SJCRH30 (cell line): ENCODE measurements at regions not wholly inside any gene's neighbourhood (a gene's known extent, or its start where the extent isn't known, plus 50 kb on each side); places are given as distances from the start of the nearest gene placed in this dataset.
A peak's percentile ranks its signal among the peaks of the same experiment; 100 is the strongest.

Source experiments
- DNase-seq, 2 experiments: peaks; one replicate each; pipeline ENCODE4 v3.0.0-alpha.2; 2015 to 2020
- H3K27ac ChIP-seq: fragments of 250-450 bp; sonication (Bioruptor Pico); 2 replicates; pipeline ENCODE4 v1.5.1; 2020; ENCODE audit warnings: mild to moderate bottlenecking, moderate library complexity
- H3K27me3 ChIP-seq: fragments of 250-450 bp; sonication (Bioruptor Pico); 2 replicates; pipeline ENCODE4 v1.5.1; 2020; ENCODE audit warnings: mild to moderate bottlenecking, moderate library complexity
- H3K36me3 ChIP-seq: fragments of 250-450 bp; sonication (Bioruptor Pico); 2 replicates; pipeline ENCODE4 v1.5.1; 2020; ENCODE audit warnings: mild to moderate bottlenecking, moderate library complexity
- H3K4me1 ChIP-seq: fragments of 250-450 bp; sonication (Bioruptor Pico); 2 replicates; pipeline ENCODE4 v1.5.1; 2020; ENCODE audit warnings: mild to moderate bottlenecking, moderate library complexity
- H3K4me3 ChIP-seq: fragments of 250-450 bp; sonication (Bioruptor Pico); 2 replicates; pipeline ENCODE4 v1.5.1; 2020; ENCODE audit warnings: mild to moderate bottlenecking, moderate library complexity
- H3K9me3 ChIP-seq: fragments of 250-450 bp; sonication (Bioruptor Pico); replicated peaks from 2 replicates; pipeline ENCODE4 v1.5.1; 2020; ENCODE audit warnings: mild to moderate bottlenecking, moderate library complexity

DNA sequence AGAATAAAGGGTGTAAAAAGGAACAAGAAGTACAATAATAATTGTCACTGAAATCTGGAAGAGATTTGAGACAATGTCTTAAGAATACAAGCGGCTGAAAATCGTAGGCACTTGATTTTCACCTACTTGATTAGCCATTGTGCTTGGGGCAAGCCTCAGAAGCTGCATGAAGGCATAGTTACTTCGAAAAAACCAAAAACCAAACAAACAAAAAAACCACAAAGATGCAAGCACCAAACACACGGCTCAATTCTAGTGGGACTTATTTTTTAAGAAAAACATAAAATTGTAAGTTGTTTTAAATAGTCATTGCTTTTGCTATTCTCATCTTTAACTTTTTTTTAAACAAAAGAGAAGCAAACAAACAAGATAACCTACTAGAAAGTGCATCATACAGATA, 235.6 kb downstream of the OGFRL1 start:
- H3K4me1 ChIP-seq, result peaks cover 14% of the 10 kb centered on the region
- H3K27ac ChIP-seq, result no peak overlapping the region
- no peaks in the 10 kb centered on the region for H3K27me3 ChIP-seq
- no peak overlapping the region for H3K4me3 ChIP-seq
- DNase-seq, result peak in 1 of 2 experiments; percentile 19
- H3K9me3 ChIP-seq, result no peaks in the 10 kb centered on the region
- no peaks in the 10 kb centered on the region for H3K36me3 ChIP-seq

DNA sequence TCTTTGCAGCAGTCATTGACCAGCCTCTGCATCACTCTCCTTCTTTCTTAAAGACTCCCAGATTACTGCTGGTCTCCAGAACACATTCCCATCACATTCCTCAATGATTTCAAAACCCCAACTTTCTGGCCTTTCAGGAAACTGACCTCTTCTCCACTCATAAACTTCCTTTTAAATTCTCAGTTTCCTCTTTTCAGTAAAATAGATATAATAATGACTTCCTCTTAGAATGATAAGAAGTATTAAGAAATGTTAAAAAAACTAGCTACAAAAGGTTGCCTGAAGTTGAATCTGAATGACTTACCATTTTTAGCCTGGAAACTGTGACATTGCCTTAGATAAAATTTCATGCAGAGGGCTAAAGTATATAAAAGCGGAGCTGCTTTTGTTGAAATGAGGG, 239.3 kb downstream of the OGFRL1 start:
- Histone ChIP-seq H3K27me3 (no peaks in the 10 kb centered on the region), H3K4me3 (no peak overlapping the region), H3K36me3 (no peaks in the 10 kb centered on the region), H3K27ac (no peak overlapping the region), H3K9me3 (no peaks in the 10 kb centered on the region), H3K4me1 (peaks cover 14% of the 10 kb centered on the region)
- DNase-seq, result no peak

DNA sequence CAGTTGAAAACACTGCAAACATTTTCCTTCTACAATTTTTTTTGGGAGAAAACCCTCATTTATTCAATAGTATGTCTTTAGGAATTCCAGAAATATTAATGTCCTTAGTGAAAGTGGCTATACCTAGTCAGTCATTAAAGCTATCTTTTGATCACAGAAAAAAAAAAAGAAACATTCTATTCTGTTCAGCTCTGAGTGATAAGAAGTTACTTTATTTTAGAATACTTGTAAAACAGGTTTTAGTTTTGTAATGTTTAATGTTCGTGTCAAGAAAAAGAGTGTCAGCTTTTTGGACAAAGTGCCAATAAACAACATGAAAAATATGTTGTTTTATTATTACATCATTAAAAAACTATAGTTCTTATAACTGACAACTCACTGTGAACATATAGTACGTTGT, 240.4 kb downstream of the OGFRL1 start:
- no peak overlapping the region for H3K27ac ChIP-seq
- no peaks in the 10 kb centered on the region for H3K27me3 ChIP-seq
- H3K9me3 ChIP-seq, result no peaks in the 10 kb centered on the region
- no peak for DNase-seq
- H3K4me3 ChIP-seq, result no peak overlapping the region
- no peaks in the 10 kb centered on the region for H3K36me3 ChIP-seq
- H3K4me1 ChIP-seq, result peaks cover 14% of the 10 kb centered on the region

DNA sequence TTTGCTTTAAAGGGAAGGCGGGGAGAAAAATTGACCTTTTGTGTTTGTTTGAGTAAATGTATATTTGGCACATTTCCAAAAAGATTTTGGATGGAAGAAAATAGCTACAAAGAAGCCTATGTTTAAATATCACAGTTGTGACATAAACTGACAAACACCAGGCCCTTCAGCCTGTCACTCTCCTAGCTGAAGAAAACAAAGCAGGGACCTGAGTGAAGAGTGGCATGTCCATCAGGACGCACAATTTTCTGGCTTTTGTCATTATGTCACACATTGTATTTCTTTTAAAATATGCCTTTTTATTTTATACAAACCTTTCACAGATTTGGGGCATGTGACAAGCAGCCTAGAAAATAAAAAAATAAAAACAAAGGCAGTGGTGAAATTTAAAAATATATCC, 241.2 kb downstream of the OGFRL1 start:
- H3K4me1 ChIP-seq, result peaks cover 9% of the 10 kb centered on the region; the same call in 1 of the 2 replicates
- no peaks in the 10 kb centered on the region for H3K27me3 ChIP-seq
- no peak overlapping the region for H3K4me3 ChIP-seq
- peak in 1 of 2 experiments; percentile 20 for DNase-seq
- no peaks in the 10 kb centered on the region for H3K9me3 ChIP-seq
- H3K36me3 ChIP-seq, result no peaks in the 10 kb centered on the region
- H3K27ac ChIP-seq, result no peak overlapping the region

DNA sequence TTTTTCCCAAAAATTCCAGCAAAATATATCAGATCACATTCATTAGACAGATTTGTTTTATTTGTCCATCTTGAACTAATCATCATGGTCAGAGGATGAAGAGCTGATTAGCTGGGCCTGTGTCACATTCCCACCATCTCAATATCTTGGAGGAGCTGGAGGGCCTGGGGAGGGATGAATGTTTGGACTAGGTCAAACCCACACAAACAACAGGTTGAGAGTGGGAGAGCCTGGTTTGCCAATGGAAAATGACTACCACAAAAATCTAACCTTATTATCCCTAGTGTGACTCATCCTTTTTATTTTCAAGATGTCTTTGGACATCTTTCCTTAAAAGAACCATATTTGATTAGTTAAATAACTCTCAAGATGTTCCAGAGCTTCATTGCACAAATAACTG, 242.4 kb downstream of the OGFRL1 start:
- peaks cover 6% of the 10 kb centered on the region; the same call in 1 of the 2 replicates for H3K4me1 ChIP-seq
- no peaks in the 10 kb centered on the region for H3K27me3 ChIP-seq
- H3K27ac ChIP-seq, result no peak overlapping the region
- no peaks in the 10 kb centered on the region for H3K36me3 ChIP-seq
- no peaks in the 10 kb centered on the region for H3K9me3 ChIP-seq
- no peak overlapping the region for H3K4me3 ChIP-seq
- DNase-seq, result no peak

GRCh38 chr6:71531841-71532240, 243.2 kb downstream of the OGFRL1 start:
- Histone ChIP-seq H3K27ac (no peak overlapping the region), H3K9me3 (no peaks in the 10 kb centered on the region), H3K4me1 (no peaks in the 10 kb centered on the region), H3K4me3 (no peak overlapping the region), H3K36me3 (no peaks in the 10 kb centered on the region), H3K27me3 (peaks cover 2% of the 10 kb centered on the region; the same call in 1 of the 2 replicates)
- DNase-seq, result no peak

DNA sequence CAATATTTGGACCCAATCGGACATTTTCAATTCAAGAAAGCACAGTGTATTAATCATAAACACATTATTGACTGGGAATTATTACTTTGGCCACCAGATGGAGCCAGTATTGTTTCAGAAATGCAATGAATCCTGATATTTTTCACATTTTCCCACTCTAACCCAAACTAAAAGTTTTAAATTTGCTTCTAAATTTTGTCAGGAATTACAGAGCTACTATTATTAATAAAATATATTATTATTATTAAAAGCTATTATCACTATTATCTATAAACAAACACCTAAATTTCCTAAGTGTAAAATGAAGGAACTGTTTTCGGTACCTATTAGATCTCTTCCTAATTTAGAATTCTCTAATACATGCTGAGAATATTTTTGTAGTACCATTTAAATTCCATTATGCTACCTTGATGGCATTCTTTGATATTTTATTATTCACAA, 245.3 kb downstream of the OGFRL1 start:
- Histone ChIP-seq H3K27ac (no peak overlapping the region), H3K4me3 (no peak overlapping the region), H3K4me1 (no peaks in the 10 kb centered on the region), H3K27me3 (peaks cover 2% of the 10 kb centered on the region; the same call in 1 of the 2 replicates), H3K36me3 (no peaks in the 10 kb centered on the region), H3K9me3 (no peaks in the 10 kb centered on the region)
- peak in 1 of 2 experiments; percentile 62 for DNase-seq

DNA sequence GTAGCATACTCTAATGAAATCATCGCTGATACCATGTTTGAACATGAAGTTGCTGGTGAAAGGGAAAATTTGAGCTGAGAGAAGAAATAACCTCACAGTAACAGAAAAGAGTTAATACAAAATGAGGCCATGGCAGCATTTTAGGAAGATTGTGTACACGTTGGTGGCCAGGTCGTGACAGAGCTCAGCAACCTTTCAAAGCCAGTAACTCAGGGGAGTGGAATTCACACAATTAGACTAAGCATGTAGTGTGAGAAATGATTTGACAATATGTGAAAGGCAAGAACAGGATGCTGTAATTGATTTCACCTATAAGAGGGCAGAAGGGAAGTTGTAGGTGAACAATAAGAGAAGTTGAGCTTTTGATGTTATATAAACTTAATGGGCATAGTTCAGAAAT, 246.3 kb downstream of the OGFRL1 start:
- H3K27me3 ChIP-seq, result peaks cover 2% of the 10 kb centered on the region; the same call in 1 of the 2 replicates
- H3K27ac ChIP-seq, result no peak overlapping the region
- H3K36me3 ChIP-seq, result no peaks in the 10 kb centered on the region
- no peak overlapping the region for H3K4me3 ChIP-seq
- no peaks in the 10 kb centered on the region for H3K4me1 ChIP-seq
- no peaks in the 10 kb centered on the region for H3K9me3 ChIP-seq
- DNase-seq, result no peak

DNA sequence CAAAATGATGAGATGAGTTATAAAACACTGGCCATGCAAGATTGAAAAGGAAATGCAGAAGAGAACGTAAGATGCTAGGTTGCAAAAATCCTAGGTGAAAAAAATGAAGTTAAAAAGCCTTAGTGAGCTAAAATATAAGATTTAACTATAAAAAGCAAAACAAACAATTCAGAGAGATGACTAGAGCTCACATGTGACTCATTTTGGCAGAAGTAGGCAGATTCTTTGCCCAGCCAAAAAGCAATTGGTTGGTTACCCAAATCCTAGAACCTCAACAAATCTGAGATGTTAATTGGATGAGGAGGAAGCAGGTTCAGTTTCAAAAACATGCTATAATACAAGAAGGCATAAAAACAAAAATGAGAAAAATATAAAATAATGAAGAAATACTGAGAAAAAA, 249.1 kb downstream of the OGFRL1 start:
- no peak for DNase-seq
- no peaks in the 10 kb centered on the region for H3K4me1 ChIP-seq
- peaks cover 2% of the 10 kb centered on the region; the same call in 1 of the 2 replicates for H3K27me3 ChIP-seq
- H3K36me3 ChIP-seq, result no peaks in the 10 kb centered on the region
- H3K27ac ChIP-seq, result no peak overlapping the region
- H3K9me3 ChIP-seq, result no peaks in the 10 kb centered on the region
- no peak overlapping the region for H3K4me3 ChIP-seq

DNA sequence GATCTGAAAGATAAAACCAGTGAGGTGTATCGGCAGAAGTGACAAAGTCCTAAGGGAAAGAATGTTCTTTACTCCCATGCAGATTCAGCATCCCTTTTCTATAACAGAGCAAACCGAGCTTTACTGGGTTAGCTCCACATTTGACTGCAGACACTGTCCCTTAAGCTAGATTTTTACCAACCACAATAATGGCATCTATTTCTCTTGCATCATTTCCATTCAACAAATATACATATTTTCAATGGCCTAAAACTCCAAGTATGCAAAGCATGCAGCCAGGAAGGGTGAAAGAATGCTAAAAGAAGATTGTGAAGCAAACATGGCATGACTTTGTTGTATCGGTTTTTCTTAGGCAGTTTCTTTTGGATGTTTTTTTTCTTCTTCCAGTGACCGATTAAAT, 255.4 kb downstream of the OGFRL1 start:
- DNase-seq, result no peak
- Histone ChIP-seq H3K27ac (no peak overlapping the region; the same call in 1 of the 2 replicates), H3K27me3 (no peaks in the 10 kb centered on the region), H3K4me3 (no peak overlapping the region), H3K36me3 (no peaks in the 10 kb centered on the region), H3K9me3 (no peaks in the 10 kb centered on the region), H3K4me1 (peaks cover 8% of the 10 kb centered on the region; the same call in 1 of the 2 replicates)

DNA sequence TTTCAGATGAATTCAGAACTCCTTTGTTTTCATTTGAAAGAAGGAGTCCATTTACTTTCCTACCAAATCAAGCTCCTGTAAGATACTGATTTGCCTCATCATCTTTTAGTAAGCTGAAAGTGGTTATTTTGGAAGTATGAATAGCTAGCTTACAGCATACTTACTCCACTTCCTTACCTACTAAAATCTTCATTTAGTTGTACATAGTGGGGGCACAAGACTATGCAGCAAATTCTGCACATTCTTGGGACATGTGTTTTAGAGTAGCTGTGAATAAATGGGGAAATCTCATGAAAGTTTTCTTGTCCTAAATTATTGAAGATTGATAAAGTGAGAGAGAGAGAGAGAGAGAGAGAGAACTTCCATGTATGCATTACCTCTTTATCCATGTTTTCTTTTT, 256.3 kb downstream of the OGFRL1 start:
- H3K27me3 ChIP-seq, result no peaks in the 10 kb centered on the region
- no peaks in the 10 kb centered on the region for H3K9me3 ChIP-seq
- no peak overlapping the region for H3K4me3 ChIP-seq
- H3K4me1 ChIP-seq, result peaks cover 8% of the 10 kb centered on the region; the same call in 1 of the 2 replicates
- no peak overlapping the region for H3K27ac ChIP-seq
- no peaks in the 10 kb centered on the region for H3K36me3 ChIP-seq
- no peak for DNase-seq

DNA sequence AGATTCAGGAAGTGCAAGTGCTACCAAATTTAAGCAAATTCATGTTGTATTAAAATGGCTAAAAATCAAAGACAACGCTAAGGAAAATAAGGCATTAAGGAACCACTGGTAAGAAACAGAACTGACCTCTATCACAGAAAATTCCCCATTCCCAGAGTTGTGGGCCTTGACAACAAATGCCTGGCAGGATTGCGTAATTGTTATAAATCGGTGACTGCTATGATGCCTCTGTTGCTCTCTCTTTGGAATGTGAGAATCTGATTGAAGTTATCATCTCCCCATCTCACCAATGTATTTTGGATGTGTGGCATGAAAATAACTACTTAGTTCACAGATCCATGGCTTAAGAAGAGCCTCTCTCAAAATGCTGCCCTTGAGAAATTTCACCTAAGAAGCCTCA, 257.3 kb downstream of the OGFRL1 start:
- Histone ChIP-seq H3K9me3 (no peaks in the 10 kb centered on the region), H3K27me3 (no peaks in the 10 kb centered on the region), H3K4me3 (no peak overlapping the region), H3K36me3 (no peaks in the 10 kb centered on the region), H3K27ac (no peak overlapping the region), H3K4me1 (peaks cover 8% of the 10 kb centered on the region; the same call in 1 of the 2 replicates)
- no peak for DNase-seq

DNA sequence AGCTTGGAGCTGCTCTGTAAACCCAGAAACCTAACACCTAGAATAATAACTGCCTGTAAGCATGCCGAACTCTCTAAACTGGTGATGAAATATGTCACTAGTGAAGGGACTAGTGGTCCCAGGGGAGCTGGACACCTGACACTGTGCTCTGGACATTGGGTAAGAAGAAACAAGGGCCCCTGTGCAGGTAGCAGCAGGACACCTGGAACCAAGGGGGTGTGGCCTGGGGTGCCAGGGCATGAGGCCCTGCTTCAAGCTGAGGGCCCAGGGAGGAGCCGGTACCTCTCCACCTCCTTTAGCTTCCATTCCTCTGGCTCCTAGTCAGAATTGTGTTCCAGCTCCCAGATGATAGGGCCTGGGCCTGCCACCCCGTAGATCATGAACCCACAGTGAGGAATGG, 263.2 kb downstream of the OGFRL1 start:
- Histone ChIP-seq H3K9me3 (no peaks in the 10 kb centered on the region), H3K4me3 (no peak overlapping the region), H3K27me3 (no peaks in the 10 kb centered on the region), H3K36me3 (no peaks in the 10 kb centered on the region), H3K27ac (no peak overlapping the region), H3K4me1 (no peaks in the 10 kb centered on the region)
- no peak for DNase-seq

GRCh38 chr6:71556141-71556540, 267.5 kb downstream of the OGFRL1 start:
- no peak overlapping the region for H3K27ac ChIP-seq
- DNase-seq, result no peak
- no peaks in the 10 kb centered on the region for H3K4me1 ChIP-seq
- H3K9me3 ChIP-seq, result peaks cover 11% of the 10 kb centered on the region; the same call in 1 of the 2 replicates
- H3K4me3 ChIP-seq, result no peak overlapping the region
- H3K36me3 ChIP-seq, result no peaks in the 10 kb centered on the region
- H3K27me3 ChIP-seq, result no peaks in the 10 kb centered on the region

GRCh38 chr6:71558974-71559373, 270.4 kb downstream of the OGFRL1 start:
- Histone ChIP-seq H3K9me3 (peaks cover 11% of the 10 kb centered on the region; the same call in 1 of the 2 replicates), H3K27me3 (no peaks in the 10 kb centered on the region), H3K4me1 (no peaks in the 10 kb centered on the region), H3K4me3 (no peak overlapping the region), H3K36me3 (no peaks in the 10 kb centered on the region), H3K27ac (no peak overlapping the region)
- no peak for DNase-seq

GRCh38 chr6:71567562-71567961, 279.0 kb downstream of the OGFRL1 start:
- no peak for DNase-seq
- Histone ChIP-seq H3K9me3 (no peaks in the 10 kb centered on the region), H3K4me3 (no peak overlapping the region), H3K36me3 (no peaks in the 10 kb centered on the region), H3K27me3 (no peaks in the 10 kb centered on the region), H3K4me1 (no peaks in the 10 kb centered on the region), H3K27ac (no peak overlapping the region)
